H9 (cell line): ENCODE measurements at regions not wholly inside any gene's neighbourhood (a gene's known extent, or its start where the extent isn't known, plus 50 kb on each side); places are given as distances from the start of the nearest gene placed in this dataset.

Experiments
- DNase-seq: peaks from one replicate; pipeline ENCODE4 v3.0.0-alpha.2; 2017
- H2AFZ ChIP-seq: one replicate; pipeline ENCODE4 v1.6.1; 2013; ENCODE audit warnings: mild to moderate bottlenecking, low read length, control low read depth, moderate library complexity
- H2AK5ac ChIP-seq: 2 replicates; pipeline ENCODE4 v1.6.1; 2013; ENCODE audit warnings: low read length, control low read depth, mixed read lengths; ENCODE audit not compliant: insufficient read length
- H2BK120ac ChIP-seq: one replicate; pipeline ENCODE4 v1.6.1; 2013; ENCODE audit warnings: low read depth, mild to moderate bottlenecking, low read length, control low read depth, inconsistent platforms; ENCODE audit not compliant: poor library complexity, severe bottlenecking
- H2BK12ac ChIP-seq: 2 replicates; pipeline ENCODE4 v1.6.1; 2013; ENCODE audit warnings: low read length, control low read depth, mixed read lengths, low read depth; ENCODE audit not compliant: insufficient read length
- H2BK15ac ChIP-seq: 2 replicates; pipeline ENCODE4 v1.6.1; 2013; ENCODE audit warnings: low read depth, low read length, control low read depth
- H2BK20ac ChIP-seq: one replicate; pipeline ENCODE4 v1.6.1; 2013; ENCODE audit warnings: low read depth, mild to moderate bottlenecking, low read length, control low read depth, inconsistent platforms; ENCODE audit not compliant: poor library complexity, severe bottlenecking
- H2BK5ac ChIP-seq: 2 replicates; pipeline ENCODE4 v1.6.1; 2013; ENCODE audit warnings: low read length, control low read depth, mixed read lengths; ENCODE audit not compliant: insufficient read length
- H3K14ac ChIP-seq: 2 replicates; pipeline ENCODE4 v1.6.1; 2013; ENCODE audit warnings: low read length, control low read depth; ENCODE audit not compliant: insufficient read depth
- H3K18ac ChIP-seq: 2 replicates; pipeline ENCODE4 v1.6.1; 2013; ENCODE audit warnings: low read depth, mild to moderate bottlenecking, mixed read lengths, low read length, control low read depth; ENCODE audit not compliant: insufficient read length
- H3K23ac ChIP-seq: 2 replicates; pipeline ENCODE4 v1.6.1; 2013; ENCODE audit warnings: low read length, control low read depth, mixed read lengths, low read depth; ENCODE audit not compliant: insufficient read length
- H3K23me2 ChIP-seq: 2 replicates; pipeline ENCODE4 v1.6.1; 2013; ENCODE audit warnings: low read depth, mild to moderate bottlenecking, mixed read lengths, low read length, control low read depth; ENCODE audit not compliant: insufficient read length, poor library complexity, severe bottlenecking
- H3K27ac ChIP-seq: 2 replicates; pipeline ENCODE4 v1.5.1; 2013; ENCODE audit warnings: low read length, control low read depth, mixed read lengths, low read depth; ENCODE audit not compliant: insufficient read length
- H3K27me3 ChIP-seq: 2 replicates; pipeline ENCODE4 v1.6.1; 2013; ENCODE audit warnings: low read length, control low read depth, inconsistent platforms; ENCODE audit not compliant: insufficient read depth
- H3K4ac ChIP-seq: 2 replicates; pipeline ENCODE4 v1.6.1; 2013; ENCODE audit warnings: low read depth, mild to moderate bottlenecking, control low read depth, inconsistent platforms, low read length, moderate library complexity
- H3K4me1 ChIP-seq: 2 replicates; pipeline ENCODE4 v1.6.1; 2013; ENCODE audit warnings: low read length, control low read depth, inconsistent platforms; ENCODE audit not compliant: insufficient read depth
- H3K4me2 ChIP-seq: 2 replicates; pipeline ENCODE4 v1.6.1; 2013; ENCODE audit warnings: low read length, control low read depth, mixed read lengths; ENCODE audit not compliant: insufficient read length, insufficient read depth
- H3K56ac ChIP-seq: 2 replicates; pipeline ENCODE4 v1.6.1; 2013; ENCODE audit warnings: low read depth, mild to moderate bottlenecking, mixed read lengths, low read length, control low read depth; ENCODE audit not compliant: insufficient read length
- H3K79me1 ChIP-seq: 2 replicates; pipeline ENCODE4 v1.6.1; 2013; ENCODE audit warnings: low read depth, mild to moderate bottlenecking, moderate library complexity, low read length, control low read depth, inconsistent platforms; ENCODE audit not compliant: insufficient read depth, poor library complexity, severe bottlenecking
- H3K79me2 ChIP-seq: 2 replicates; pipeline ENCODE4 v1.6.1; 2013; ENCODE audit warnings: low read length, control low read depth, inconsistent platforms; ENCODE audit not compliant: insufficient read depth
- H3K9ac ChIP-seq: 2 replicates; pipeline ENCODE4 v1.6.1; 2013; ENCODE audit warnings: low read length, control low read depth, mixed read lengths; ENCODE audit not compliant: insufficient read length; ENCODE audit errors: extremely low read depth
- H3K9me3 ChIP-seq: one replicate; pipeline ENCODE4 v1.6.1; 2013; ENCODE audit warnings: low read depth, low read length, inconsistent platforms; ENCODE audit not compliant: control insufficient read depth
- H3T11ph ChIP-seq: one replicate; pipeline ENCODE4 v1.6.1; 2013; ENCODE audit warnings: mild to moderate bottlenecking, low read length, control low read depth, inconsistent platforms
- H4K20me1 ChIP-seq: one replicate; pipeline ENCODE4 v1.6.1; 2013; ENCODE audit not compliant: control insufficient read depth, insufficient read length, insufficient read depth
- H4K5ac ChIP-seq: 2 replicates; pipeline ENCODE4 v1.6.1; 2013; ENCODE audit warnings: low read depth, mild to moderate bottlenecking, mixed read lengths, low read length, control low read depth; ENCODE audit not compliant: insufficient read length
- H4K8ac ChIP-seq: replicated peaks from 2 replicates; pipeline ENCODE4 v1.6.1; 2013; ENCODE audit warnings: low read length, control low read depth, mixed read lengths, low read depth; ENCODE audit not compliant: insufficient read length
- H4K91ac ChIP-seq: 2 replicates; pipeline ENCODE4 v1.6.1; 2013; ENCODE audit warnings: low read depth, mild to moderate bottlenecking, moderate library complexity, mixed read lengths, low read length, control low read depth; ENCODE audit not compliant: insufficient read length
- H3K27ac Mint-ChIP-seq, 3 experiments: 2 replicates in 2 of 3; 3 replicates in 1 of 3; pipeline ENCODE4 v1.8.0; 2020 to 2021; ENCODE audit warnings: mixed read lengths in 3 of 3, mild to moderate bottlenecking in 1 of 3, moderate library complexity in 1 of 3
- H3K27me3 Mint-ChIP-seq: 2 replicates; pipeline ENCODE4 v1.8.0; 2021; ENCODE audit warnings: low read depth, mild to moderate bottlenecking, moderate library complexity, mixed read lengths
- H3K36me3 Mint-ChIP-seq, 3 experiments: 2 replicates in 2 of 3; 3 replicates in 1 of 3; pipeline ENCODE4 v1.8.0; 2020 to 2021; ENCODE audit warnings: low read depth in 3 of 3, mixed read lengths in 3 of 3; ENCODE audit not compliant: insufficient read depth in 1 of 3
- H3K4me1 Mint-ChIP-seq, 2 experiments: 2 replicates each; pipeline ENCODE4 v1.8.0; 2020; ENCODE audit warnings: mixed read lengths in 2 of 2
- H3K4me3 Mint-ChIP-seq, 2 experiments: 2 replicates in 1 of 2; 3 replicates in 1 of 2; pipeline ENCODE4 v1.8.0; 2020 to 2021; ENCODE audit warnings: mild to moderate bottlenecking in 2 of 2, mixed read lengths in 2 of 2, moderate library complexity in 1 of 2
- H3K9me3 Mint-ChIP-seq, 2 experiments: 2 replicates in 1 of 2; 3 replicates in 1 of 2; pipeline ENCODE4 v1.8.0; 2020; ENCODE audit warnings: mild to moderate bottlenecking in 2 of 2, mixed read lengths in 2 of 2, moderate library complexity in 1 of 2
- WGBS: extraction: QIAGEN DNeasy Blood & Tissue Kit; methylation state at CpG from one replicate; pipeline ENCODE4 v1.1.7; 2013; ENCODE audit warnings: missing lambda C conversion rate, low lambda C conversion rate, mixed read lengths; ENCODE audit not compliant: insufficient read length; ENCODE audit errors: extremely low coverage; 5-methylcytosine and 5-hydroxymethylcytosine counted together
- TF ChIP-seq, protein P1 (sequence below): fragments of 200-600 bp; sonication (generic); conservative IDR thresholded peaks from 3 replicates; pipeline ENCODE4 v1.8.0; 2021; ENCODE audit warnings: antibody characterized with exemption, mild to moderate bottlenecking

DNA sequence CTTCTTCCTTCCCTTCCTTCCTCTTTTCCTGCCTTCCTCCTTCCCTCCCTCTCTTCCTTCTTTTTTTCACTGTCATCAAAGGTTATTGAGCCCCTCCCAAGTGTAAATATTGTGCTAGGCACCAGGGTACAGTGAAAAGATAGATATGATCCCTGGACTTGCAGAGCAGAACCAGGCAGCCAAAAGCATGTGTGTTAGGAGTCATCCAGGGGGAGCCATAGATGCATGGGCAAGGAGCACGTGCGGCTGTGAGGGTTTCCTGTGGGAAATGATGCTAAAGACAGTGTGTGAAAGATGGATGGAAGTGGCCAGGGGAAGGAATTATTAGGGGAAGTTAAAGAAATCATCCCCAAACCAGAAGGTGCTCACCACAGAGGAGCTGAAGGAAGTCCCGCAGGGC lies 65.2 kb downstream of the NR2F2 start:
- Histone ChIP-seq H3K4me2 (no peak overlapping the region), H3K4ac (no peak overlapping the region), H3T11ph (no peak overlapping the region), H3K79me1 (no peaks in the 10 kb centered on the region), H2AK5ac (no peak overlapping the region), H2BK12ac (no peak overlapping the region), H4K20me1 (no peaks in the 10 kb centered on the region), H2BK15ac (no peak overlapping the region), H3K9ac (no peak overlapping the region), H3K27me3 (no peaks in the 10 kb centered on the region; the same call in 1 of the 2 replicates), H4K8ac (no peak overlapping the region), H3K27ac (no peak overlapping the region), H3K56ac (no peak overlapping the region), H2BK20ac (no peak overlapping the region), H3K14ac (no peak overlapping the region), H3K4me1 (peaks cover 6% of the 10 kb centered on the region; the same call in 1 of the 2 replicates), H3K18ac (no peak overlapping the region), H4K91ac (no peak overlapping the region), H2BK5ac (no peak overlapping the region), H2AFZ (no peak overlapping the region), H3K23ac (no peak overlapping the region), H3K79me2 (no peaks in the 10 kb centered on the region), H4K5ac (no peak overlapping the region), H3K9me3 (no peaks in the 10 kb centered on the region), H2BK120ac (no peak overlapping the region), H3K23me2 (no peaks in the 10 kb centered on the region)
- Mint-ChIP-seq H3K36me3 (no peaks in the 10 kb centered on the region; a peak in 1 of 7 replicates), H3K9me3 (no peaks in the 10 kb centered on the region), H3K4me1 (peaks cover 15 to 16% of the 10 kb centered on the region in 2 experiments), H3K27ac (no peak overlapping the region), H3K4me3 (no peak overlapping the region; a peak in 1 of 5 replicates), H3K27me3 (peaks cover 98% of the 10 kb centered on the region)
- no CpG with 5 or more reads among the region's 3 CpGs for WGBS
- TF ChIP-seq, protein P1, sequence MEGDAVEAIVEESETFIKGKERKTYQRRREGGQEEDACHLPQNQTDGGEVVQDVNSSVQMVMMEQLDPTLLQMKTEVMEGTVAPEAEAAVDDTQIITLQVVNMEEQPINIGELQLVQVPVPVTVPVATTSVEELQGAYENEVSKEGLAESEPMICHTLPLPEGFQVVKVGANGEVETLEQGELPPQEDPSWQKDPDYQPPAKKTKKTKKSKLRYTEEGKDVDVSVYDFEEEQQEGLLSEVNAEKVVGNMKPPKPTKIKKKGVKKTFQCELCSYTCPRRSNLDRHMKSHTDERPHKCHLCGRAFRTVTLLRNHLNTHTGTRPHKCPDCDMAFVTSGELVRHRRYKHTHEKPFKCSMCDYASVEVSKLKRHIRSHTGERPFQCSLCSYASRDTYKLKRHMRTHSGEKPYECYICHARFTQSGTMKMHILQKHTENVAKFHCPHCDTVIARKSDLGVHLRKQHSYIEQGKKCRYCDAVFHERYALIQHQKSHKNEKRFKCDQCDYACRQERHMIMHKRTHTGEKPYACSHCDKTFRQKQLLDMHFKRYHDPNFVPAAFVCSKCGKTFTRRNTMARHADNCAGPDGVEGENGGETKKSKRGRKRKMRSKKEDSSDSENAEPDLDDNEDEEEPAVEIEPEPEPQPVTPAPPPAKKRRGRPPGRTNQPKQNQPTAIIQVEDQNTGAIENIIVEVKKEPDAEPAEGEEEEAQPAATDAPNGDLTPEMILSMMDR, result no peak
- no peak for DNase-seq
